CD4-positive, alpha-beta T cell treated with Interleukin-4 for 4 hours (primary cell): ENCODE measurements at regions not wholly inside any gene's neighbourhood (a gene's known extent, or its start where the extent isn't known, plus 50 kb on each side); places are given as distances from the start of the nearest gene placed in this dataset.

ENCODE experiments used
- DNase-seq: peaks from one replicate; pipeline ENCODE4 v3.0.0-alpha.2; 2020

GRCh38 chr6:33862536-33862935, 58.7 kb upstream of the MLN start:
- DNase-seq: no peak

GRCh38 chr6:33861722-33862121, 57.9 kb upstream of the MLN start:
- DNase-seq: no peak

GRCh38 chr6:33860706-33861474, 57.1 kb upstream of the MLN start:
- DNase-seq: peak; percentile 30

- no peak for DNase-seq
These were observed 56.2 kb upstream of the MLN start for GRCh38 chr6:33860006-33860405.

- no peak for DNase-seq
These were observed 55.2 kb upstream of the MLN start for GRCh38 chr6:33858804-33859505.

GRCh38 chr6:33857932-33858475, 54.2 kb upstream of the MLN start:
- no peak for DNase-seq

- no peak for DNase-seq
These were observed 53.5 kb upstream of the MLN start for GRCh38 chr6:33857093-33857931.

GRCh38 chr6:33856655-33857054, 52.9 kb upstream of the MLN start:
- peak; percentile 68 for DNase-seq

- no peak for DNase-seq
These were observed 52.3 kb upstream of the MLN start for GRCh38 chr6:33856031-33856590.

GRCh38 chr6:33854572-33855030, 50.8 kb upstream of the MLN start:
- no peak for DNase-seq

- no peak for DNase-seq
These were observed 49.9 kb upstream of the MLN start for GRCh38 chr6:33853736-33854135.
